Activated CD4-positive, alpha-beta T cell treated with anti-CD3 and anti-CD28 coated beads, Interleukin-2, amount 10 ng/mL, durations not matched to agents 7 days and 5 days (primary cell): ENCODE measurements at regions not wholly inside any gene's neighbourhood (a gene's known extent, or its start where the extent isn't known, plus 50 kb on each side); places are given as distances from the start of the nearest gene placed in this dataset.

Source experiments
- CTCF ChIA-PET: fragments of 350-600 bp; sonication (Branson Sonifier 250); formaldehyde crosslinking; loops from one replicate; lab custom pipeline; 2021; ENCODE audit warnings: antibody characterized with exemption; lab: Charles Lee
- POLR2A ChIA-PET: fragments of 350-600 bp; sonication (Branson Sonifier 250); formaldehyde crosslinking; loops from one replicate; lab custom pipeline; 2021; ENCODE audit warnings: antibody characterized with exemption; lab: Charles Lee
- DNase-seq: peaks from one replicate; pipeline ENCODE4 v3.0.0-alpha.2; 2020
- H3K27ac Mint-ChIP-seq: one replicate; pipeline ENCODE4 v1.8.0; 2021; ENCODE audit warnings: mild to moderate bottlenecking, moderate library complexity, mixed read lengths
- H3K27me3 Mint-ChIP-seq: one replicate; pipeline ENCODE4 v1.8.0; 2021; ENCODE audit warnings: mixed read lengths
- H3K36me3 Mint-ChIP-seq: one replicate; pipeline ENCODE4 v1.8.0; 2021; ENCODE audit warnings: low read depth, mixed read lengths
- H3K4me1 Mint-ChIP-seq: one replicate; pipeline ENCODE4 v1.8.0; 2021; ENCODE audit warnings: mixed read lengths
- H3K4me3 Mint-ChIP-seq: one replicate; pipeline ENCODE4 v1.8.0; 2021; ENCODE audit warnings: mild to moderate bottlenecking, moderate library complexity, mixed read lengths
- H3K9me3 Mint-ChIP-seq: one replicate; pipeline ENCODE4 v1.8.0; 2021; ENCODE audit warnings: mixed read lengths

DNA sequence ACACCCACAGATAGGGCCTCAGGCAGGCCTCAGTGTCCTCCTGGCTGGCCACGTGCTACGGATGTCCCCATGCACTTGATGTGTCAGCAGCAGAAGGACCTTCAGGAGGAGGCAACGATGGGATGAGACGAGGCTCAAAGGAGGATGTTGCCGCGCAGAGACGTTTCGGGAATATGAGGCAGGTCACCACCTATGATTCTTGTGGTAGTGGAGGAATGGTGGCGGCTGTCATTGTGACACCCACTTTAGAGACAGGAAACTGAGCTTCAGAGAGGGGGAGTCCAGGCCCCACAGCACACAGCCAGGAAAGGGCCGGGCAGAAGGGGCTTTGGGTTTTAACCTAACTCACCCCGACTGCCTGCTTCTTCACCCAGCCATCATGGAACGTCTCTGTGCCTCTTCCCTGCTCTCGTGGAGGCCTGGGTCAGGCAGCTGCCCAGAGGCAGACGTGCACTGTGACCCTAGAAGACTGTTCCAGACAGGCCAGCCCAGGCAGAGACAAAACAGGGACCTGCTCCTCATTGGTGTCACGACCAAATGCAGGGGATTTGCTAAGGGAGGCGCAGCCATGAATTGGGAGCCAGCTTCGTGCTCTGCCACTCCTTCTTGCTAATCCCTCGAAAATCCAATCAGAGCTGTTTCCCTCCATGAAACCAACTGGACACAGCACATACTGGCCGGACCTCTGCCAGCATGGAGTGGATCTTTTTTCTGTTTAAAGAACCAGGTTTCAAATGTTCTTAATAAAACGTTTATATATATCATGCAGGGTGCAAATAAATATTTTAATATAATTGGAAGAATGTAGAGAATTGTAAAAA, 169.2 kb downstream of the ASB1 start:
- H3K27ac Mint-ChIP-seq, result no peak overlapping the region
- no peaks in the 10 kb centered on the region for H3K4me1 Mint-ChIP-seq
- H3K4me3 Mint-ChIP-seq, result no peak overlapping the region
- CTCF ChIA-PET, result no interaction called here
- no peaks in the 10 kb centered on the region for H3K9me3 Mint-ChIP-seq
- no peaks in the 10 kb centered on the region for H3K27me3 Mint-ChIP-seq
- POLR2A ChIA-PET, result no interaction called here
- H3K36me3 Mint-ChIP-seq, result no peaks in the 10 kb centered on the region
- DNase-seq, result no peak

DNA sequence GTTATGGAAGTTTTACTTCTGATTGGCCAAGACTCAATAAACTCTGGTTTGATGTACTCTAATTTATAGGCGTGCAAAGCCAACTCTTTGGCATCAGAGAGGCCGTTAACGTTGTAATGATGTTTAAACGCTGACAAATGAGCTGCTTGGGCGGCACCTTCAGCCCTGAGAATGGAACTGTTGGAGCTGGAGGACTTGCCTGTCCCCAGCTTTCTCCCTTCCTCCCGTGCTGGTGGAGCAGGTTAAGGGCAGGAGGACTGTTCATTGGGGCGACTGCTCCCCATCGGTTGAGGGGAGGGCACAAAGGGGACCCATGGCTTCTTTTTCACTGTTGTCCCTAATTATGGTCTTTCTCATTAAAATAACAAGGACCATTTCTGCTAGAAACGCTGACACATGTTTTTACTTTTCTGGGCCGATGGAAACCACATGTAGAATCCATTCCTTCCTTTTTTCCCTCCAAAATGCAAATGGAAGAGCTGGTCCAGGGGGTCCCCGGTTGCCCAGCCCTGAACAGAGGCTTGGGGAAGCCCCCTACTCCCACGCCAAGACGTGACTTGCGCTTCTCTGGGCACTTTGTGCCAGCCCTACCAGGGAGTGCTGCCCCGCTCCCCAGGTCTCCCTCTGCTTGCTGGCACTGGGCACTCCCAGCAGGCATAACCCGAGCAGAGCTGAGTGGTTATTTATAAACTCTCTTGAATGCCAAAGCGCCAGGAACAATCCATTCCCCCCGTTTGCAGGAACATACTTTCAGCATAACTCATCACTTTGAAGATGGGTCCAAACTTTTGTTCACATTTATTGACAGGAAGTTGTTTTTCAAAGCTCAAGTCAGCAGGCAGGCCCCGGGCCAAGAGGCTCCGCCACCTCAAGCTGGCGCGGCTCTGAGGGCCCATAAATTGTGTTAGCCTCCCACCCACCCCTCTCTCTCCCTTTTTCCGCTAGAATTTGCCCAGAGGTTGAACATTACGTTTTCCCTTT, 170.1 kb downstream of the ASB1 start:
- H3K27me3 Mint-ChIP-seq, result no peaks in the 10 kb centered on the region
- H3K36me3 Mint-ChIP-seq, result no peaks in the 10 kb centered on the region
- POLR2A ChIA-PET, result no interaction called here
- H3K27ac Mint-ChIP-seq, result no peak overlapping the region
- no peaks in the 10 kb centered on the region for H3K4me1 Mint-ChIP-seq
- H3K9me3 Mint-ChIP-seq, result no peaks in the 10 kb centered on the region
- CTCF ChIA-PET, result no interaction called here
- no peak for DNase-seq
- no peak overlapping the region for H3K4me3 Mint-ChIP-seq

DNA sequence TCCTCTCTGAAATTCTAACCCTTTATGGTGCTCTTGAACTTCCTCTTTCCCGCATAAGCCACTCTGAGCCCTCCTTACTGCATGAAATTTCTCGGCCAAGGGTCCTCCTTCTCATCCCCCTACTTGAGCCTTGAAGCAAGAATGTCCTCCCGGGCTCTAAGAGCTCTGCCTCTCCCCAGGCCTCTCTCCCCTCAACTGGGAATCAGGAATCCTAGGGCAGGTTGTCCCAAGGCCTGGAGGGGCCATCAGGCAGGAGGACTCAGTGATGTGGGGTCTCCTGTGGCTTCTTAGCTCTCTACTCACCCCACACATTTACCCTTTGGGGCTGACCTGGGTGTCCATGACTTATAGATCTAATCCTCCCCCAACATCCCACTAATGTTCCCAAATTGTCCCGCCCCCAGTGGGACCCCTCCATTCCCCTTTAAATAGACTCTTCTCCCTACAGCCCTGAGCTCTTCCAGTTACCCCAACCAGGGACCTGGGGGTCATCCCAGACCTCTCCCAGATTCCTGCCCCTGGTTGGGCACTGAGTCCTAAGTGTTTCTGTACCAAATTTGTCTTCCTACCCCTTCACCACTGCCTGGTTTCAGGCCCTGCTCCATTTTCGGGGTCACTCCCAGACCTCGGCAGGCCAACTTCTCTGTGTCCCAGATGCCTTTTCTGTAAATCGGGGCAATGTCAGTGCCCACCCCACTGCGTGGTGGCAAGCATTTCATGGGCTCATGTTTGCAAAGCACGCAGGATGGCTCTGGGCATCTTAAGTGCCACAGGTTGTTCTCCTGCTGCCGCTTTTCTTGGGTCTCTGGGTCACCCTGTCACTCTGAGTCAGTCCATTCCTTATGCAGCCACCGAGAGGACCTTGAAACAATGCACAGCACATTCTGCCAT, 171.2 kb downstream of the ASB1 start:
- DNase-seq, result no peak
- CTCF ChIA-PET, result no interaction called here
- POLR2A ChIA-PET, result no interaction called here
- no peak overlapping the region for H3K27ac Mint-ChIP-seq
- no peaks in the 10 kb centered on the region for H3K36me3 Mint-ChIP-seq
- H3K9me3 Mint-ChIP-seq, result peaks cover 2% of the 10 kb centered on the region
- no peak overlapping the region for H3K4me3 Mint-ChIP-seq
- H3K4me1 Mint-ChIP-seq, result no peaks in the 10 kb centered on the region
- peaks cover 2% of the 10 kb centered on the region for H3K27me3 Mint-ChIP-seq

DNA sequence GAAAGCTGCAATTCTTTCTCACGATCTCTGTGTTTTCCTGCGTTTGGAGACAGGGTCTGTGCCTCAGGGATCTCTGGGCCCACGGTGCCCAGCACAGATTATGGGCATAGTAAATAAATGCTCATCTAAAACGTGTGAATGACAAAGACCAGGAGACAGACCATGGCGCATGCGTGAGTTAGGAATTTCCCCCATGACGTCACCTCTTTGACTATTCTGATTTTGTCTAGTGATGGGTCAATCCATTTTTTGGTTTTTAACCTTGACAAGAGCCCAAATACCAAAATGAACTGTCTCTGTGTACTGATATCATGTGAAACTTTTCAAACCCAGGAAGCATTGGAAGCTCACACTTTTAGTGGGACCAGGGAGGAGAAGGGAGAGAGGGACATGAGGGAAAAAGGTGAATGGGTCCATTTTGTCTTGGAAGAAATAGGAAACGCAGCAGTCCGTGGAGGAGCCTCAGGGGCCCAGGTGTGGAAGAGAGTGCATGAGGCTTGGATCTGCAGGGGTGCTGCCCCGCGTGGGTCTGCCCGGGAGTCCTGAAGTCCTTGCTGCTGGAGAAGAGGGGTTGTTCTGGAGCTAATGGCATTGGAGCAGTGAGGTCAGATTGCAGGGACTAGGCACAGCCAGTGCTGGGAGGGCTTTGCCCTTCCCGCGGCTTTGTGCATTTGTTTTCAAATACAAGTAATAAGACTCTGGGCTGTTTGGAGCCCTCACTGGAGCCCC, 172.2 kb downstream of the ASB1 start:
- ChIA-PET CTCF (no interaction called here), POLR2A (no interaction called here)
- Mint-ChIP-seq H3K36me3 (no peaks in the 10 kb centered on the region), H3K4me1 (no peaks in the 10 kb centered on the region), H3K27me3 (peaks cover 10% of the 10 kb centered on the region), H3K9me3 (peaks cover 2% of the 10 kb centered on the region), H3K27ac (no peak overlapping the region), H3K4me3 (no peak overlapping the region)
- DNase-seq, result no peak

DNA sequence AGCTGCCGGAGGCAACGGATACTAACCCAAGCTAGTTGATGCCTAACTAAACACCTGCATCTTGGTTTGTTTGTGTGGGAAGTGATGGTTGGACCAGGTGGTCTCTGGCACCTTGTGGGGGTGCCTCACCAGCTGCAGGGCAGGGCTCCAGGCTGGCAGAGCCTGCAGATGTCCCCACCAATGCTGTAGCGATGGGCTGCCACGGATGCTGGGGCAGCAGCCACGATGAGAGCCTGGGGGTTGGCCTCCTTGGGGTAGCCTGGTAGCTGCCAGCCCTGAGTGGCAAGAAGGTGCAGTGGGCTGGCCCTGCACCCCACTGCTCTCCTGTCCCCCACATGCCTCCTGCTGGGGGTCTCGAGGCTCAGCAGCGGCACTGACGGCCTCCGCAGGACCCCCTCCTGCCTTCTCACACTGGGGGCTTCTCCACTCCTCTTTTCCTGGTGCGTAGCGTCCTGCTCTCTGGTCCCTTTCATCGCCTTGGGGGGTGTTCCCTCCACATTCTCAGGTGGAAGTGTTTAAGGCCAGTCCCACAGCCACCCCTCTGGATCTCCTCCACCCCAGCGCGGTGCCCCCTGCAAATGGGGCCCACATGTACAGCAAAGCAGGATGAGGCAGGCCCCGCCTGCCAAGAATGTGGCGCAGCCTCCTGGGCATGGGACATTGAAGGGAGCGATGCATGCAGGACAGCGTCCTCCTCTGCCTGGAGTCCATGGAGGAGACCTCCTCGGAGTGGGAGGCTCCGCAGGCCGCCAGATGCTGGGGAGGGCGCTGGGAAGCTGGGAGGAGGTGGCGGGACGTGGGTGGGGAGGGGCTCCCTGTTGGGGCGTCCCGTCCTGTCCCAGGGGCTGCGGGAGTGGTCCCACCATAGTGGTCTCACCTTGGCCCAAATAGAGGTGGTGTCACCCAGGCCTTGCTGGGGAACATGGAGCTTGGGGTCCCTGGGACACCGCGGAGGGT, 173.1 kb downstream of the ASB1 start:
- no peaks in the 10 kb centered on the region for H3K36me3 Mint-ChIP-seq
- POLR2A ChIA-PET, result no interaction called here
- DNase-seq, result no peak
- no peak overlapping the region for H3K4me3 Mint-ChIP-seq
- no peaks in the 10 kb centered on the region for H3K4me1 Mint-ChIP-seq
- CTCF ChIA-PET, result no interaction called here
- peaks cover 7% of the 10 kb centered on the region for H3K9me3 Mint-ChIP-seq
- H3K27me3 Mint-ChIP-seq, result peaks cover 17% of the 10 kb centered on the region
- no peak overlapping the region for H3K27ac Mint-ChIP-seq

DNA sequence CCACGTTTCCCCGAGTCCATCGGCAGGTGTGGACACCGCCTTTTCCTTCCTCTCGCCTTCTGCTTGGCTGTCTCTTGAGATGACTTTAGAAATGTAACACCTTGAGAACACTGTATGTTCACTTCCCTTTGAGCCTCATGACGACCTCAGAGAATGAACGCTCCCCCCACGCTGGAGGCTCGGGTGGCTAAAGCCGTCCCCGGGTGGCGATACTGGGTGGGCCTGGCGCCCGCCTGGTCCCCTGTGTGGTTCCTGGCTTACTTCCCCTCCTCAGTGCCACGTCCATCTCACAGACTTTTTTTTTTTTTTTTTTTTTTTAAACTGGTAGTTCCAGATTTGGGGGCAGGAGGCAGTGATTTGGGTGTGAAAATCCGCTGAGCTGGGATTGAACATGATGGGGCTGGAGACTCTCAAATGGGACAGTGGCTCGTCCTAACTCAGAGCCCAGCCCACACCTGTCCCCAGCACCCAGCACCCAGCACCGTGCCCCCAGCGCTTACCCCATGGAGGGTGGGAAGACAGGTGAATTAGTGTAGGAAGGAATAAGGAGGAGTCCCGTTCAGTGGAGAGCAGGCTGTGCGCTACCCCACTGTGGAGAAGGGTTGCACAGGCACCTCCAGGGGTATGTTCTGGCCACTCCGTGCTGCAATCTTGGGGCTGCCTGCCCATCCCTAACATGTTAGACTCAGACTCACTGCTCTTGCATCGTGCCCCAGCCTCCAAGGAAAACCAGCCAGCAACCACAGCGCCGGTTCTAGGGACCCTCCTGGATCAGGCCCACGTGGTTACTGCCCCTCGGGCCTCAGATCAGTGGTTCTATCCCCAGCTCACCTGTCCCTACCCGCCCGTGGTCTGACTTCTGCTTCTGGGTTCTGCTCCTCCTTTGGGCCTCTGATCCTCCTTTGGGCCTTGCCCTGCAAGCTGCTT, 174.0 kb downstream of the ASB1 start:
- no peak for DNase-seq
- H3K27me3 Mint-ChIP-seq, result peaks cover 19% of the 10 kb centered on the region
- H3K36me3 Mint-ChIP-seq, result no peaks in the 10 kb centered on the region
- peaks cover 7% of the 10 kb centered on the region for H3K9me3 Mint-ChIP-seq
- CTCF ChIA-PET, result interaction anchor here (0.7 kb wide), 1 partner anchor 415 kb away, joined by 4 read pairs; no protein-coding TSS in a partner anchor
- POLR2A ChIA-PET, result no interaction called here
- H3K4me3 Mint-ChIP-seq, result no peak overlapping the region
- H3K4me1 Mint-ChIP-seq, result no peaks in the 10 kb centered on the region
- H3K27ac Mint-ChIP-seq, result no peak overlapping the region

DNA sequence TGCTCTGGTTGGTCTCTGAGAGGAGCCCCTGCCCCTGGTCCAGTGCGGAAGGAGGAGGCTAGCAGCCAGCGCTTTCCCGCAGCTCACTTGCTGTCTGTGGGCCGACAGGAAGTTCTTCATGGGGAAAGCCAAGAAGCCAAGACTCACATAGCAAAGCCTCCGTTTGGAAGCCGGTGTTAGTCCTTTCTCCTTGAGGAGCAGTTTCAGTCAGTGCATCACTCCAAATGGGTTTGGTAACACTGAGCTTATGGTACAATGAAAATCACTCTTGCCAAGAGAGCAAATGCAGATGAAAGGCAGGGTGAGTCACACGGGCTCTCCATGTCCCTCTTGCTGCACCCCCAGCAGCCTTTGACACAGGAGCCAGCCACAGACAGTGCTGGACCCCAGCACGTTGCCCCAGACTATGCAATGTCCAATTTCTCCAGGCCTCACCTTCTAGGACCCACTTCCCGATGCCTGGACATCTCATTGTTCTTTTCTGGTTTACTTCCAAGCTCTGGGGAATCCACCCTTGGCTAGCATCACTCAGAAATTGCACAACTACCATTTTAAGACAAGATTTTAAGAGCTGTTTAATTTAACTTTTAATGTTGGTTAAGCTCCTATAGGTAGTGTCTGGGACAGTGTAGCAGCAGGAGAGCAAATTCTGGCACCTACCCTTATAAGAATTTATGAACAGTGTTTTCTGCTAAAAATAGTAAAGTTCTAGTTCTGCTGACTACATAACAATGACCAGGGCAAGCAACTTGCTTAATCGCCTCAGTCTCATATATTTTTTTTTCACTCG, 174.9 kb downstream of the ASB1 start:
- POLR2A ChIA-PET, result no interaction called here
- DNase-seq, result no peak
- Mint-ChIP-seq H3K27me3 (peaks cover 22% of the 10 kb centered on the region), H3K27ac (no peak overlapping the region), H3K4me3 (no peak overlapping the region), H3K4me1 (no peaks in the 10 kb centered on the region), H3K36me3 (no peaks in the 10 kb centered on the region), H3K9me3 (peaks cover 7% of the 10 kb centered on the region)
- CTCF ChIA-PET, result interaction anchor here (1.0 kb wide), 1 partner anchor 12 kb away, joined by 3 read pairs; no protein-coding TSS in a partner anchor

DNA sequence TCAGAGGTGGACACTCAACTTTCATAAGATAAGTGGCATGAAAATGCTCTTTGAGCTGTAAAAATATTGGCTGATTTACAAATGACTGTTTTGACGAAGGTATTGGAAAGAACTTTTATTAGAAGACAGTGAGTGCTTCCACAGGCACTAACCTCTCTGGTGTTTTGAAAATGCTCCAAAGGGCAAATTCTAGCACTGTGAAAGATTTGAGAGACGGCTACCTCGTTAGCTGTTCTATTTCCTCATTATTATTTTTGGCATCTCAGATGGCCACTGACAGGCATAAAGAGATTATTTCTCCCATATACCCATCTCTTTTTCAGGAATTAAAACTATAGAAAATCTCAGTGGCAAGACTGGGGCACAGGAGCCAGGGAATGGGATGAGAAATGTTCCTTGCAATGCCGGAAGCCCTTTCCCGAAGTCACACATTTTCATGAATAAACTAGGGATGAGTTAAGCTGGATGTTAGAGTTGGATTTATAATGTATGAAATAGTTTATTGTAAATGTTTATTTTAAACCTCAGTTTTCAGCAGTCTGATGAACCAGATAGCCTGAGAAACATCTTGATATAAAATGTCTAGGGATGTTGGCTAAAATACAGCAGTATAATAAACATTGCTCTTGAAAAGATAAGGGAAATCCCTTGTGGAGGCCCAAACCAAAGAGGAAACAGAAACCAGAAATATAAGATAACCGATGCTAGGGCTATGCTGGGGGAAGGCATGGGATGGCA, 175.7 kb downstream of the ASB1 start:
- H3K27me3 Mint-ChIP-seq, result peaks cover 22% of the 10 kb centered on the region
- CTCF ChIA-PET, result interaction anchor here (1.0 kb wide), 1 partner anchor 13 kb away, joined by 3 read pairs; no protein-coding TSS in a partner anchor

DNA sequence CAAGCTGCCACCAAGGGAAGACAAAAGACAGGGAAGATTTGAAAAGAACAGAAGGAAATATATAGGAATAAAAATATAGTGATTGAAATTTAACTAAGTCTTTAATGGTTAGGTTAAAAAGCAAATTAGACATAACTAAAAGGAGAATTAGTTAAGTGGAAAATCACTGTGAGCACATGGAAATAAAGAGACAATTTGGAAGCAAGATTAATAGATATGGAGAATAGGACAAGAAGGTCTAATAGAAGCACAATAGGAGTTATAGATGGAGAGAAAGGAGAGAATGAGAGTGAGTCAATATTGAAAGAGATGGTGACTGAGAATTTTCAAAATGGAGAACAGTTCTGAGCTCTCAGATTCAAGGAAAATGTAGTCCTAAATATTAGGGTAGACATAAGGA, 176.9 kb downstream of the ASB1 start:
- ChIA-PET CTCF (no interaction called here), POLR2A (no interaction called here)
- Mint-ChIP-seq H3K27me3 (peaks cover 24% of the 10 kb centered on the region), H3K36me3 (no peaks in the 10 kb centered on the region), H3K27ac (no peak overlapping the region), H3K4me1 (no peaks in the 10 kb centered on the region), H3K4me3 (no peak overlapping the region), H3K9me3 (peaks cover 7% of the 10 kb centered on the region)
- no peak for DNase-seq

More for the DNA sequence above, 175.7 kb downstream of the ASB1 start:
- no peak for DNase-seq
- POLR2A ChIA-PET, result no interaction called here
- Mint-ChIP-seq H3K4me1 (no peaks in the 10 kb centered on the region), H3K36me3 (no peaks in the 10 kb centered on the region), H3K27ac (no peak overlapping the region), H3K9me3 (peaks cover 7% of the 10 kb centered on the region), H3K4me3 (no peak overlapping the region)
